ENCODE measurements at regions not wholly inside any gene's neighbourhood (a gene's known extent, or its start where the extent isn't known, plus 50 kb on each side); places are given as distances from the start of the nearest gene placed in this dataset.

GRCh38 chr5:3958389-3958788 lies 362.8 kb downstream of the IRX1 start:
- Histone ChIP-seq H3K4me3 (ENCODE audit: low read length) (no peak overlapping the region), H3K9me3 (replicated peaks; ENCODE audit: control insufficient read depth, low read depth, low read length) (no peaks in the 10 kb centered on the region), H3K27me3 (ENCODE audit: control insufficient read depth, insufficient read depth, low read length) (no peaks in the 10 kb centered on the region), H3K4me1 (ENCODE audit: control insufficient read depth, insufficient read depth, low read length) (no peaks in the 10 kb centered on the region), H3K27ac (ENCODE audit: low read length) (no peak overlapping the region), H3K36me3 (ENCODE audit: control insufficient read depth, insufficient read depth, low read length) (no peaks in the 10 kb centered on the region)
- DNase-seq: no peak
- WGBS (ENCODE audit: insufficient coverage): 85% methylated on average over 5 of the region's 6 CpGs

GRCh38 chr5:3962113-3962512 lies 366.5 kb downstream of the IRX1 start:
- no peak overlapping the region for H3K27ac ChIP-seq (ENCODE audit: low read length)
- H3K27me3 ChIP-seq (ENCODE audit: control insufficient read depth, insufficient read depth, low read length): no peaks in the 10 kb centered on the region
- H3K9me3 ChIP-seq (replicated peaks; ENCODE audit: control insufficient read depth, low read depth, low read length): no peaks in the 10 kb centered on the region
- H3K4me3 ChIP-seq (ENCODE audit: low read length): no peak overlapping the region
- DNase-seq: no peak
- H3K4me1 ChIP-seq (ENCODE audit: control insufficient read depth, insufficient read depth, low read length): no peaks in the 10 kb centered on the region
- H3K36me3 ChIP-seq (ENCODE audit: control insufficient read depth, insufficient read depth, low read length): no peaks in the 10 kb centered on the region
- WGBS (ENCODE audit: insufficient coverage): 80% methylated on average over 19 of the region's 19 CpGs

GRCh38 chr5:3963652-3964051 lies 368.0 kb downstream of the IRX1 start:
- Histone ChIP-seq H3K4me3 (ENCODE audit: low read length) (no peak overlapping the region), H3K9me3 (replicated peaks; ENCODE audit: control insufficient read depth, low read depth, low read length) (no peaks in the 10 kb centered on the region), H3K36me3 (ENCODE audit: control insufficient read depth, insufficient read depth, low read length) (no peaks in the 10 kb centered on the region), H3K27ac (ENCODE audit: low read length) (no peak overlapping the region), H3K4me1 (ENCODE audit: control insufficient read depth, insufficient read depth, low read length) (no peaks in the 10 kb centered on the region), H3K27me3 (ENCODE audit: control insufficient read depth, insufficient read depth, low read length) (no peaks in the 10 kb centered on the region)
- no CpG with 5 or more reads among the region's 1 CpG for WGBS (ENCODE audit: insufficient coverage)
- DNase-seq: no peak

- Histone ChIP-seq H3K27ac (ENCODE audit: low read length) (no peak overlapping the region), H3K4me3 (ENCODE audit: low read length) (no peak overlapping the region), H3K36me3 (ENCODE audit: control insufficient read depth, insufficient read depth, low read length) (no peaks in the 10 kb centered on the region), H3K9me3 (replicated peaks; ENCODE audit: control insufficient read depth, low read depth, low read length) (no peaks in the 10 kb centered on the region), H3K4me1 (ENCODE audit: control insufficient read depth, insufficient read depth, low read length) (no peaks in the 10 kb centered on the region), H3K27me3 (ENCODE audit: control insufficient read depth, insufficient read depth, low read length) (no peaks in the 10 kb centered on the region)
- DNase-seq: no peak
- 17% methylated on average over 1 of the region's 6 CpGs for WGBS (ENCODE audit: insufficient coverage)
Measured at GRCh38 chr5:3980156-3980555, 384.5 kb downstream of the IRX1 start.

GRCh38 chr5:3987867-3988266 lies 392.2 kb downstream of the IRX1 start:
- no peak overlapping the region for H3K4me3 ChIP-seq (ENCODE audit: low read length)
- peaks cover 8% of the 10 kb centered on the region for H3K9me3 ChIP-seq (replicated peaks; ENCODE audit: control insufficient read depth, low read depth, low read length)
- no peaks in the 10 kb centered on the region for H3K36me3 ChIP-seq (ENCODE audit: control insufficient read depth, insufficient read depth, low read length)
- no peak for DNase-seq
- H3K4me1 ChIP-seq (ENCODE audit: control insufficient read depth, insufficient read depth, low read length): no peaks in the 10 kb centered on the region
- 72% methylated on average over 3 of the region's 4 CpGs for WGBS (ENCODE audit: insufficient coverage)
- no peaks in the 10 kb centered on the region for H3K27me3 ChIP-seq (ENCODE audit: control insufficient read depth, insufficient read depth, low read length)
- no peak overlapping the region for H3K27ac ChIP-seq (ENCODE audit: low read length)

DNA sequence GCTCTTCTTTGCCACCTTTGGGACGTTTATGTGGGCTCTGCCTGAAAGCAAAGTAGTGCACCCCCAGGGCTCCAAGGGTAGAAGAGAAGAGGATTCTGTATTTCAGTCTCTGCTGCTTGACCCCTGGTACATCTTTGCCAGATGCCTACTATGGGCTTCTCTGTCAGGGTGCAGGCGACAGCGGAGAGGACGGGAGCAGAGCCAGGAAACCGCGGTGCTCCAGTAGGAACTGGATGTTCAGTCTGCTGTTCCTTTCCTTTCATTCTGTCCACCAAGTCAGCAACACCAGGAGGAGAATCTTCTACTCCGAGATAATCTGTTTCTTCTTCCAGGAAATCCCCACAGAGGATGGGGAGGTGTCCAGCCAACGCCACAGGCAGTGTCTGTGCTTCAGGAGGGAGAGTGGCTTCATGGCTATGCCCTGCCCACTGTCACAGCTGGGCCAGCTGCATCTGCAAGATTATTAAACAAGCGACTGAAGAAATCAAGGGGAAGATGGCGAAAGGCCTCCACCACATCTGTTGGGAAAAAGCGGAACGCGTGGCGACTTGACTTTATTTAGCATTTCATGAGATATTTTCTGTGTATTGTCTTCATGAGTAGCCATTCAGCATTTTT lies 398.3 kb downstream of the IRX1 start:
- DNase-seq: no peak
- H3K27me3 ChIP-seq (ENCODE audit: control insufficient read depth, insufficient read depth, low read length): no peaks in the 10 kb centered on the region
- peaks cover 8% of the 10 kb centered on the region for H3K9me3 ChIP-seq (replicated peaks; ENCODE audit: control insufficient read depth, low read depth, low read length)
- no peaks in the 10 kb centered on the region for H3K36me3 ChIP-seq (ENCODE audit: control insufficient read depth, insufficient read depth, low read length)
- WGBS (ENCODE audit: insufficient coverage): 77% methylated on average over 9 of the region's 14 CpGs
- H3K27ac ChIP-seq (ENCODE audit: low read length): no peak overlapping the region
- H3K4me3 ChIP-seq (ENCODE audit: low read length): no peak overlapping the region
- H3K4me1 ChIP-seq (ENCODE audit: control insufficient read depth, insufficient read depth, low read length): no peaks in the 10 kb centered on the region

DNA sequence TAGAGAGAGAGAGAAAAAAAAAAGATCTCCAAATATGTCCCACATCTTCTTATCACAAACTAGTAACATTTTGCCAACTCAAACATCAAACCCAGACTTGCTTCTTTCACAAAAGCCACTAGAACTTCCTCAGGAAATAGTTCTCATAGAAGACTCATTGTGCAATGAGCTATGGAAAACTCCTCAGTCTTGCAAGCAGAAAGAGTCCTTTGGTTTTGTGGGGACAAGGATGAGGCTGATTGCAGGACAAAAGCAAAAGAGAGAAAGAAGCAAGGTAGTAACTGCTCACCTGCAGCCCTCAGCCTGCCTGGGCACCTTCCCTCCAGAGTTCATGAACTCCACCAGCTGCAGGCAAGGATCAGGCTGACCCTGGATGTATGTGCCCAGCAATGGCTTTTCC lies 399.0 kb downstream of the IRX1 start:
- no peaks in the 10 kb centered on the region for H3K36me3 ChIP-seq (ENCODE audit: control insufficient read depth, insufficient read depth, low read length)
- H3K9me3 ChIP-seq (replicated peaks; ENCODE audit: control insufficient read depth, low read depth, low read length): peaks cover 8% of the 10 kb centered on the region
- H3K27ac ChIP-seq (ENCODE audit: low read length): no peak overlapping the region
- no peak overlapping the region for H3K4me3 ChIP-seq (ENCODE audit: low read length)
- H3K4me1 ChIP-seq (ENCODE audit: control insufficient read depth, insufficient read depth, low read length): no peaks in the 10 kb centered on the region
- DNase-seq: no peak
- no peaks in the 10 kb centered on the region for H3K27me3 ChIP-seq (ENCODE audit: control insufficient read depth, insufficient read depth, low read length)

DNA sequence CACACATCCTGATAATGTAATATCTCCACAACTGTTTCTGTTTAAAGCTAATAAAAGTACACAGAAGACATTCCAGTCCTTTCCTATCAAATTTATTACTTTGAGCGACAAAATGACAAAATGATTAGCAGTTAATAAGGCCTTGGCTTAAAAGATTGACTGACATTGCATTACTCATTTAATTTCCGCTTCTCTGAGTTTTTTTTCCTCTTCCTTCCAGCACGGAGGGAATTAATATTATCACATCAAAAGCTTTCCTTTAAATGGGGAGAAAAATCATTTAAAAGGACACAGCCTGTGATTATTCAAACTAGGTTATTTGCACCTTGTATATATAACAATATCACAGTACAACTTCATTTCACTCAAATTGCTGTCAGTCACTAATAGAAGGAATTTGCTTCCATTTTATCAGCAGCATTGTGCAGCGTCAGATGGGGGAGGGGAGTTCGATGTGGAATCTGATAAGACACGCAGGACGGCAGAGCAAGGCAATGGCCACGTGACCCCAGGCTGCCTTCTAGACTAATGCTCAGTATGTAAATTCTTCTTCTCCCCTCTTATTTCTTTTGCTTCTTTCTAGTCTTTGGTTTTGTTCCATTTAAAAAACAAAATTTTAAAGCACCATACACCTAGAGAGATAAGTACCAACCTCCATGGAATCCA lies 400.5 kb downstream of the IRX1 start:
- Histone ChIP-seq H3K27ac (ENCODE audit: low read length) (no peak overlapping the region), H3K4me1 (ENCODE audit: control insufficient read depth, insufficient read depth, low read length) (no peaks in the 10 kb centered on the region), H3K27me3 (ENCODE audit: control insufficient read depth, insufficient read depth, low read length) (peaks cover under 1% of the 10 kb centered on the region), H3K9me3 (replicated peaks; ENCODE audit: control insufficient read depth, low read depth, low read length) (peaks cover 8% of the 10 kb centered on the region), H3K36me3 (ENCODE audit: control insufficient read depth, insufficient read depth, low read length) (no peaks in the 10 kb centered on the region), H3K4me3 (ENCODE audit: low read length) (no peak overlapping the region)
- WGBS (ENCODE audit: insufficient coverage): 24% methylated on average over 3 of the region's 8 CpGs
- DNase-seq: no peak

DNA sequence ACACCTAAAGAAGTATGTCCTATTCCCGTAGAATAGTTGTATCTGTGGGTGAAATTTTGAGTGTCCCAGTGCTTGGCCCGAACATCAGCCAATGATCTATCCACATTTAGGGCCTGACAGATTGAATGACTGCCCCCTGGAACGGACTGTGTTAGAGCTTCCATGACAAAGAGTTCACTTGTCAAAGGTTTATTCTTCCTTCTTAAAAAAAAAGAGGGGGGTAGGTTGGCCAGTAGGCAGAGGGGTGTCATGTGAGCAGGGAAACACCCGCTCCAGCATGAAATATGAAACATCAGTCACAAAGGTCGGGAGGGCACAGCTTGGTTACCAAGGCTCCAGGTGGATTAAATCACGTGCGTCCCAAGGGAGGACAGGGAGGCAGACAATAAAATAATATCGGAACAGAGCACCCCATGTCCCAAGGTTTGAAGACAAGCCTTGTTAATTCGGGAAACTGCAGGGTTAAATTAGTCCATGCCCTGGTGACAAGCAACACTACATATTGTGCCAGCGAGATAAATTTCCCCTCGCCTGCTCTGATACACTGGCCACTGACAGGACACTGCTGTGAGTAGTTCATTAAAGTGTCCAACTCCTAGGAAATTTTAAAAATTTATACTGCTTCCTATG lies 401.2 kb downstream of the IRX1 start:
- no peak for DNase-seq
- Histone ChIP-seq H3K27me3 (ENCODE audit: control insufficient read depth, insufficient read depth, low read length) (peaks cover 3% of the 10 kb centered on the region), H3K4me1 (ENCODE audit: control insufficient read depth, insufficient read depth, low read length) (no peaks in the 10 kb centered on the region), H3K4me3 (ENCODE audit: low read length) (no peak overlapping the region), H3K36me3 (ENCODE audit: control insufficient read depth, insufficient read depth, low read length) (no peaks in the 10 kb centered on the region), H3K27ac (ENCODE audit: low read length) (no peak overlapping the region), H3K9me3 (replicated peaks; ENCODE audit: control insufficient read depth, low read depth, low read length) (peaks cover 7% of the 10 kb centered on the region)
- WGBS (ENCODE audit: insufficient coverage): 42% methylated on average over 7 of the region's 11 CpGs

DNA sequence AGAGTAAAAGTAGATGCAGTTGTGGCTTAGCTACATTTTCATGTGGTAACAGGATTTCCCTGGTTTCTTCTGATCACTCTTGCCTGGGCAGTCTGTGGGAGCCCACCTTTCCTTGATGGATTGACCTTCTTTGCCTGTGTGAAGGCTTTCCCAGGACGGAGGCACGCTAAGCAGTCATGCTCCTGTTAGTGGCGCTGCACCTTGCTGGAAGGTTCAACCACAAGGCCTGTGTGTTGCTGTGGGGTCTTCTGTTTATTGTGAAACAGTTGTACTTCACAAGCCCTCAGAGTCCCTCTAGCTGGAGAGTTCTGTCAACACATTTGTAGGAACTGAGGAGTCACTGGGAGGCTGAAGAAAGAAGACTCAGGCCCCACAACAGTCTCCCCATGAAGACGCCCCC lies 402.0 kb downstream of the IRX1 start:
- WGBS (ENCODE audit: insufficient coverage): no CpG with 5 or more reads among the region's 4 CpGs

More for the DNA sequence above, 402.0 kb downstream of the IRX1 start:
- DNase-seq: no peak
- no peak overlapping the region for H3K27ac ChIP-seq (ENCODE audit: low read length)
- no peaks in the 10 kb centered on the region for H3K9me3 ChIP-seq (replicated peaks; ENCODE audit: control insufficient read depth, low read depth, low read length)
- H3K36me3 ChIP-seq (ENCODE audit: control insufficient read depth, insufficient read depth, low read length): no peaks in the 10 kb centered on the region
- no peak overlapping the region for H3K4me3 ChIP-seq (ENCODE audit: low read length)
- H3K27me3 ChIP-seq (ENCODE audit: control insufficient read depth, insufficient read depth, low read length): peaks cover 3% of the 10 kb centered on the region
- no peaks in the 10 kb centered on the region for H3K4me1 ChIP-seq (ENCODE audit: control insufficient read depth, insufficient read depth, low read length)

Measured in muscle of leg (tissue), 3 donors.